Osteoblast (primary cell): ENCODE measurements at regions not wholly inside any gene's neighbourhood (a gene's known extent, or its start where the extent isn't known, plus 50 kb on each side); places are given as distances from the start of the nearest gene placed in this dataset.

Experiments used
- DNase-seq: peaks from one replicate; pipeline ENCODE4 v3.0.0; 2011; ENCODE audit warnings: low spot score, mixed read lengths; ENCODE audit not compliant: insufficient read length; ENCODE audit errors: missing footprints
- H2AFZ ChIP-seq: 2 replicates; pipeline ENCODE4 v1.6.0; 2011; ENCODE audit warnings: mild to moderate bottlenecking, low read length
- H3K27ac ChIP-seq: 2 replicates; pipeline ENCODE4 v1.5.1; 2011; ENCODE audit warnings: mild to moderate bottlenecking, low read depth, low read length, moderate library complexity
- H3K27me3 ChIP-seq: 2 replicates; pipeline ENCODE4 v1.6.0; 2012; ENCODE audit warnings: mild to moderate bottlenecking, control low read depth, inconsistent platforms, low read length, moderate library complexity; ENCODE audit not compliant: insufficient read depth
- H3K36me3 ChIP-seq: 2 replicates; pipeline ENCODE4 v1.5.1; 2011; ENCODE audit warnings: mild to moderate bottlenecking, low read length, control low read depth, moderate library complexity; ENCODE audit not compliant: insufficient read depth
- H3K4me1 ChIP-seq: 2 replicates; pipeline ENCODE4 v1.5.1; 2011; ENCODE audit warnings: mild to moderate bottlenecking, low read length, control low read depth, moderate library complexity; ENCODE audit not compliant: insufficient read depth
- H3K4me2 ChIP-seq: 2 replicates; pipeline ENCODE4 v1.6.0; 2011; ENCODE audit warnings: mild to moderate bottlenecking, low read length; ENCODE audit not compliant: insufficient read depth
- H3K4me3 ChIP-seq: fragments of 200-600 bp; sonication (generic); 3 replicates; pipeline ENCODE4 v1.5.1; 2012; ENCODE audit warnings: mild to moderate bottlenecking, low read length, inconsistent platforms; ENCODE audit not compliant: insufficient read depth
- H3K79me2 ChIP-seq: 2 replicates; pipeline ENCODE4 v1.6.0; 2012; ENCODE audit warnings: mild to moderate bottlenecking, low read length, control low read depth, inconsistent platforms; ENCODE audit not compliant: insufficient read depth
- H3K9me3 ChIP-seq: 2 replicates; pipeline ENCODE4 v1.5.1; 2011; ENCODE audit warnings: low read depth, low read length, control low read depth
- H4K20me1 ChIP-seq: 2 replicates; pipeline ENCODE4 v1.6.0; 2012; ENCODE audit warnings: mild to moderate bottlenecking, low read length, control low read depth; ENCODE audit not compliant: insufficient read depth
- TF ChIP-seq, protein P1 (sequence below): IDR thresholded peaks from 2 replicates; pipeline ENCODE4 v1.5.1; 2011; ENCODE audit warnings: mild to moderate bottlenecking, low read depth, low read length, moderate library complexity; ENCODE audit errors: extremely low read depth

DNA sequence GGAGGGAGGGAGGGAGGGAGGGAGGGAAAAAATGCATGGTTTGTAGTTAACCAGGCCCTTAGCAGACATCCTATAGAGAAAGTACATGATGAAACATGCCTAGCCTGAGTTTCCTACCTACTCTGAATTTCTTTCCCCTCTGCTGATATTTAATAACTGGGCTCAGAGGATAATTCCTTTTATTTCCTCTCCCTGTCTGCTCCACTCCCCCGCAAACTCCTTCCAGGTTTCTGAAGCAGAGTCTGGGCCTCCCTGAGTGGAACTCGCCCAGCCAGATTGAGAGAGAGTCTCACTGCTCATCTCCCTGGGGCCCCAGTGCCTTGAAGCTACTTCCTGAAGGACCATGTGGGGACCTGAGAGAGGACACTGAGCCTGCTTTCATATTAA is 111.9 kb upstream of the SLC44A3 start:
- H3K4me1 ChIP-seq: peaks cover 10% of the 10 kb centered on the region
- H2AFZ ChIP-seq: no peak overlapping the region
- H3K9me3 ChIP-seq: no peaks in the 10 kb centered on the region
- no peak overlapping the region for H3K4me2 ChIP-seq
- TF ChIP-seq, protein P1, sequence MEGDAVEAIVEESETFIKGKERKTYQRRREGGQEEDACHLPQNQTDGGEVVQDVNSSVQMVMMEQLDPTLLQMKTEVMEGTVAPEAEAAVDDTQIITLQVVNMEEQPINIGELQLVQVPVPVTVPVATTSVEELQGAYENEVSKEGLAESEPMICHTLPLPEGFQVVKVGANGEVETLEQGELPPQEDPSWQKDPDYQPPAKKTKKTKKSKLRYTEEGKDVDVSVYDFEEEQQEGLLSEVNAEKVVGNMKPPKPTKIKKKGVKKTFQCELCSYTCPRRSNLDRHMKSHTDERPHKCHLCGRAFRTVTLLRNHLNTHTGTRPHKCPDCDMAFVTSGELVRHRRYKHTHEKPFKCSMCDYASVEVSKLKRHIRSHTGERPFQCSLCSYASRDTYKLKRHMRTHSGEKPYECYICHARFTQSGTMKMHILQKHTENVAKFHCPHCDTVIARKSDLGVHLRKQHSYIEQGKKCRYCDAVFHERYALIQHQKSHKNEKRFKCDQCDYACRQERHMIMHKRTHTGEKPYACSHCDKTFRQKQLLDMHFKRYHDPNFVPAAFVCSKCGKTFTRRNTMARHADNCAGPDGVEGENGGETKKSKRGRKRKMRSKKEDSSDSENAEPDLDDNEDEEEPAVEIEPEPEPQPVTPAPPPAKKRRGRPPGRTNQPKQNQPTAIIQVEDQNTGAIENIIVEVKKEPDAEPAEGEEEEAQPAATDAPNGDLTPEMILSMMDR: no peak
- no peaks in the 10 kb centered on the region for H3K79me2 ChIP-seq
- H3K27ac ChIP-seq: no peak overlapping the region
- H4K20me1 ChIP-seq: no peaks in the 10 kb centered on the region
- no peaks in the 10 kb centered on the region for H3K27me3 ChIP-seq
- H3K36me3 ChIP-seq: no peaks in the 10 kb centered on the region
- no peak for DNase-seq
- no peak overlapping the region for H3K4me3 ChIP-seq

DNA sequence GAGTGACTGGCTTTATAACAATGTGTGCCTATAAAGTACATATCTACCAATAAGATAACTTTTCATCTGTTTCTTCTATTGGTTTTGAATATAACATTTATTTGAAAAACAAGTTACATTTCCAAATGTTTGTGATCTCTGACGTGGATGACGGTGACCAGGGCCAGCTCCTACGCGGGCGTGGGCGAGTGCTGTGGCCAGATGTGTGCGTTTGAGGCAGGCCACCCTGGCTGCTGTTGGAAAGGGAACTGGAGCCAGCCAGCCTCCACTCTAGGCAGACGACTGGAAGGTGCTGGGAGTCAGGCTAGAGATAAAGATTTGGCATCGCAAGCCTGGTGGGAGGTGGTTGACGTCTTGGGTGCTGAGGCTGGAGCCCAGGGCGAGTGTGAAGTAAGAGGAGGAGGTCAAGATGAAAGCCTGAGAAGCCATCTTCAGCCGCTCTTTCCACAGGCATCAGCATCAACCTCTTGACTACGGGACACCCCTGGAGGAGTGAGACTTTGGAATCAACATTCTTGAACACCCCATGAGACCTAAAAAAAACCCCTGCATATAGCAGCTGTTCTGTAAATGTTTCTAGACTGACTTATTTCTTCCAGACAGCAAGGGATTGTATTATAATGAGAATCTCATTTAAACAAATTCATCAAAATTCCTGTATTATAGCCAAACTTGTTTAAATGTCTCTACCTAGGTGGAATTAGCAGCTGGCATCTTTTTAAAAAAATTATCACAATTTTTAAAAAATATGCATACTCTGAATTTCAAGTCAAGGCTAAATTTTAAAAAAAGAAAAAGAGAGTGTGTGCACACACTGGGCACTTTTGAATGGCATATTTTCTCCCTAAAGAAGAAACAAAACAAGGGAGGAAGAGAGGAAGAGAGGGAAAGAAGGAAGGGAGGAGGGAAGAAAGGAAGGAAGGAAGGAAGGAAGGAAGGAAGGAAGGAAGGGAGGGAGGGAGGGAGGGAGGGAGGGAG is 112.5 kb upstream of the SLC44A3 start:
- Histone ChIP-seq H2AFZ (no peak overlapping the region), H3K4me2 (no peak overlapping the region)
- TF ChIP-seq, protein P1: no peak

DNA sequence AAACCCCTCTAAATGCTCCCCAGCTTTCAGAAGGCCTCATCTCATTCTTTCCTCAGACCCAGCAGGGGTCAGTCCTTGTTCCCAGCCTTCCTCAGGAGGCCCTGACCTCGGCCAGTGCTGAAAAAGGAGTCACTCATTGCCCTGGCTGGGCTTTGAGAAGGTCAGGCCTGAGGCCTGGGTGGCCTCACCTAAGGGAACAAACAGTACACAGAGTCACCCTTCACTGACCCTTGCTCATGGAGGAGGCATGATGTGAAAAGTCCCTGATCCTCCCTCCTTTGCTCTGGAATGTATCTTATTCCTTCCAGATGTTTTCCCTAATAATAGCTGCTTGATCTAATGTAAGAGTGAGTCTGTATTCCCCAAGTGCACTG is 117.7 kb upstream of the SLC44A3 start:
- Histone ChIP-seq H3K4me3 (no peak overlapping the region), H3K27me3 (no peaks in the 10 kb centered on the region), H3K36me3 (no peaks in the 10 kb centered on the region), H2AFZ (no peak overlapping the region), H4K20me1 (no peaks in the 10 kb centered on the region), H3K4me1 (peaks cover 26% of the 10 kb centered on the region), H3K4me2 (no peak overlapping the region), H3K27ac (no peak overlapping the region), H3K9me3 (no peaks in the 10 kb centered on the region), H3K79me2 (no peaks in the 10 kb centered on the region)
- DNase-seq: no peak
- TF ChIP-seq, protein P1: no peak

More for the DNA sequence above, 112.5 kb upstream of the SLC44A3 start:
- peak overlapping the region; percentile 3 for H3K27ac ChIP-seq
- H4K20me1 ChIP-seq: no peaks in the 10 kb centered on the region
- H3K4me1 ChIP-seq: peaks cover 8% of the 10 kb centered on the region
- no peaks in the 10 kb centered on the region for H3K79me2 ChIP-seq
- no peaks in the 10 kb centered on the region for H3K9me3 ChIP-seq
- no peak overlapping the region for H3K4me3 ChIP-seq
- H3K27me3 ChIP-seq: no peaks in the 10 kb centered on the region
- no peak for DNase-seq
- no peaks in the 10 kb centered on the region for H3K36me3 ChIP-seq

DNA sequence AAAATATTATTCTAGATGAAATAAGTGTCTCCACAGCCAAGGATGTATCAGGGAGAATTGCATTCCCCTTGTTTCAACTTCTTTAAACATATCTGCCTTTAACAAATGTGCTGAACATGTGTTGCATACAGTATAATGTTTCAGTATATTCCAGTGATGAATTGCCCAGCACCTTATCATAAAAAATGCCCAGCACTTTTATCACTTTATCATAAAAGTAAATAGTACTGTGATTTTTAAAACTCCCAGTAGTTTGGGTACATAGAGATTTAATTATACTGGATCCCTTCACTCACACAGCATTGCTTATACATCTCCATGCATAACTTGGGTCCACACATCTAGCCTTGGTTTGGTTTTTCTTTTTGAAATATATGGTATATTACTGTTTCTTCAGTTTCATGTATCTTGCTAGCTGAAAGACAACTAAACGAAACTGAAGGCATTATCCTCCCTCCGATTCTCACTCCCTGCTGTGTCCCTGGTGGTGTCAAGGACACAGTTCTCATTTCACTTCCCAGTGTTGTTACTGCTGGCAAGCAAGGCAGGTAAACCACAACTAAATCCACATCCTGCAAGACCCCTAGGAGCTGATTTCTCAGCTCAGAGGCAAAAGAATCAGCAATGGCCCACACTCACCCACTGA is 118.2 kb upstream of the SLC44A3 start:
- H3K27me3 ChIP-seq: no peaks in the 10 kb centered on the region
- H3K9me3 ChIP-seq: no peaks in the 10 kb centered on the region
- H4K20me1 ChIP-seq: no peaks in the 10 kb centered on the region
- no peak overlapping the region for H2AFZ ChIP-seq
- DNase-seq: no peak
- no peak overlapping the region for H3K27ac ChIP-seq
- no peaks in the 10 kb centered on the region for H3K79me2 ChIP-seq
- peaks cover 26% of the 10 kb centered on the region for H3K4me1 ChIP-seq
- TF ChIP-seq, protein P1: no peak
- H3K36me3 ChIP-seq: no peaks in the 10 kb centered on the region
- H3K4me2 ChIP-seq: no peak overlapping the region
- no peak overlapping the region for H3K4me3 ChIP-seq
